ENCODE measurements at regions not wholly inside any gene's neighbourhood (a gene's known extent, or its start where the extent isn't known, plus 50 kb on each side); places are given as distances from the start of the nearest gene placed in this dataset.
"Not testable (repeated sequence)": the region's sequence is repeated elsewhere in the genome, so short reads cannot be mapped to it uniquely, and the experiment has no call there.

DNA sequence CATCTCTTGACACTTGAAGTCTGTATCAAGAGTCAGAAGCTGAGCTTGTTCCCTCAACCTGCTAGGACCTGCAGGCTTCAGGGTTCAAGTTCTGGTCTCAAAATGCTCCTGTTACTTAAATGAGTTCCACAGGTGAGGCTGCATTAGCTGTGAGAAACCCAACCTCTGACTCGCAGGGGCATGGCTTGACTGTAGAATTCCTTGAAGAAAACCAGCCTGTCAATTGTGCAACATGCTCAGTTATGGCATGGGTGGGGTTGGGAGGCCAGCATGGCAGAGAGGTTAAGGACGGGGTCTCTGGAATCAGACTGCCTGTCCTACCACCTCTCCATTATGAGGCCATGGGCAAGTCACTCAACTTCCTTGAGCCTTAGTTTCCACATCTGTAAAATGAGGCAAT, 235.8 kb downstream of the EN1 start:
- no peak for DNase-seq (ENCODE audit: low read depth)

DNA sequence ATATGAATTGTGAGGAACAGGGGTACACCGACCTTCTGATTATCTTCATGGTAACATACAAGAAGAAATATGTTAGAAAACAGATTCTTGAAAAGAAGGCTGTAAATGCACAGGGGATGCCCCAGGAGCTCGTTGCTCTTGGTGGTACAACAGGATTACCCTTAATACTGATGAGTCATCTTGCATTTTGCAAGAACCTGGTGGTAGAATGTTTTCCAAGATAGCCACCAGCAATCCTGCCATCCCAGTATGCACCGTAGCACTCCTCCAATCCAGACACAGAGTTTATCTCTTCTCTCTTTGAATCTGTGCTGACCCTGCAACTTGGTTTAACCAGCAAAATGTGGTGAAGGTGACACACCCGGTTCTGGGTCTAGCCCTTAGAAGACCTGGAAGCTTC, 238.3 kb downstream of the EN1 start:
- DNase-seq (ENCODE audit: low read depth) = no peak

DNA sequence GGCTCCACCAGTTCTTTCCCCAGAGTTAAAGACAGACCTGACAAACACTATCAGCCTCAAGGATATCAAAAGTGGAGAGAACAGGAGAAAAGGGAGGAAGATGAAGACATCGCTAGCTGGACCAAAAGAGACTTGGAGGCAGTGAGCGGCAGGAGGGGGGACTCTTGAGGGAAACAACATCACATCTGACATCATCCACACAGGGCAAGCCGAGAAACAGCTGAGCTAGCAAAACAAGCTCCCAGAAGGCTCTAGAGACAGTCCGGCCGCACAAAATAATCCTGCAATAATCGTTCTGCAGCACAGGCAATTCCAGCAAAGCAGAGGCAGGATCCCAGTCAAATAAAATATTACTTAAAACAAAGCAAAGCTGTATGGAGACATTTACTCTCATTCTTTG, 239.8 kb downstream of the EN1 start:
- DNase-seq (ENCODE audit: low read depth) = no peak

DNA sequence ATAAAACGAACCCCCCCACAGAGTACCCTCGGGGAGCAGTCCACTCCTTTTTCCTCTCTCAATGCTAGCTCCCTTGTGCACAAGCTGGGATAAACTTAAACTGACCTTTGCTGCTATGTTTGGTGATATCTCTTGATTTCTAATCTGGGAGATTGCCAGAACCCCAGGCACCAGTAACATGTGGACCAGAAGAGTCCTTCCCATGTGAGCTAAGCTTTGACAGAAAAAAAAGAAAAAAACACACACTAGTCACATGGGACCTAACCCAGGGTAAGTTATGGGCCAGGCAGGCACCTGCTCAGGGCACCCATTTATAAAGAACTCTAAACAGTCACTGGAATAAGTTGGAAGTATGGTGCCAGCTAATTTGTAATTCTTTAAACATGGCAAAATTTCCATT, 242.6 kb downstream of the EN1 start:
- DNase-seq (ENCODE audit: low read depth) = no peak

DNA sequence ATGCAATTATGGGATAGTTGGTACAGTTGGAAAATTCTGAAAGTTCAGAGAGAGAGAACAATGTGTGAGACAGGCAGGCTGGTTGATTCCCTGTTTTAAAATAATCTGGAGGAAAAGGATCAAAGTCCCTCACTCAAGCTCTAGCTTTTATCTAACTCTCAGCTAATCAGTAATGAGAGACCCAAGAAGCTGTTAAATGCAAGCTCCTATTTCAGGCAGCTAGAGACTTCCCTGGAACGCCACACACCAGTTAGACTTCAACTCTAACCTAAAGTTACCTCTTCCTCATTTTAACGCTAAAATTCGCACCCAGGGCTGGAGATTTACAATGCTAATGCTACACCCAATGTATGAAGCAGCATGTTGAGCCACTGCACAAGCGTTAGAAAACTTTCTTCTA, 243.1 kb downstream of the EN1 start:
- DNase-seq (ENCODE audit: low read depth) = no peak

DNA sequence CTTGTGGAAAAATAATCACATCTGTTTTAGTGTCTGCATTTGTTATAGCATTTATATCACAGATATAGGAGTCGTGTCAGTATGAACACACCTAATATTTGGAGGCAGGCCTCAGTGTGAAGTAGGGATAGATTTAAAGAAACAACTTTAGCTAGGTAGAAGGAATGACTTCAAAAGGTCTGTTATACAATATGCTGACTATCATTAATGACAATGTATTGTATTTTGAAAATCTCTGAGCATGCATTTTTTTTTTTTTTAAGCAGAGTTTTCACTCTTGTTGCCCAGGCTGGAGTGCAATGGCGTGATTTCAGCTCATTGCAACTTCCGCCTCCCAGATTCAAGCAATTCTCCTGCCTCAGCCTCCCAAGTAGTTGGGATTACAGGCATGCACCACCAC, 248.3 kb downstream of the EN1 start:
- no peak for DNase-seq (ENCODE audit: low read depth)

DNA sequence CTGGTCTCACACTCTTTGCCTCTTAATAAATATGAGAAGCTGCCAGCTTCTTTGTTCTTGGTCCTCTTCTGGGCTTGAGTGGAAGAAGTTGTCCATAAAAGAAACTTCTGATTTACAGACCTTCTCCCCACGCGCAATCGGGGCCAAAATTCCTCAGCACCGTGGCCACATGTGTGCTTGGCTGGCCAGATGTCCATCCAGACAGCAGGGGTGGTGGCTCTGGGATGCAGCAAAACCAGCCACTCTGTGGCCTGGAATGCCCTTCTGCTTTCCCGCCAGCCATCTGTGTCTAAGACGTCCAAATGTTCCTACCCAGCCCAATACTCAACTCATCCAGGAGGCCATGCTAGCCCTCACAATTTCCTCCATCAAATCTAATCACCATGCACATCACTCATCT, 250.8 kb downstream of the EN1 start:
- no peak for DNase-seq (ENCODE audit: low read depth)

DNA sequence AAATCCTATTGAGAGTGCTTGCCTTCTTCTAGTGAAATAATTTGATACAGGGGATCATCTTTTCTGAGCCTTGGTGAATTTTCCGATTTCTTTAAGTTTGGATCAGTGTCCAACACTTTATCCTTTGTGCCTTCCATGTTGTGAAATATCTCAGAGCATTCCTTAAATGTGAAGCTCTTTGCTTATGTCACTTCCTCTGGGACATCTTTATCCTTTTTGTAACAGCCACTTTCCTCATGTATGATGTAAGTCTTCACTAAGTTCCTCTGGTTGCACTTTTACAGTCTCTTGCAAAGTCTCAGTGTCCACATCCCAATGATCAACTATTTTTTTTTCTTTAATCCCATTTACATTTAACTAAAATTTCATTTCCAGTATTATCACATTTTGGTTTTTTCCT, 254.2 kb downstream of the EN1 start:
- DNase-seq (ENCODE audit: low read depth) = no peak

DNA sequence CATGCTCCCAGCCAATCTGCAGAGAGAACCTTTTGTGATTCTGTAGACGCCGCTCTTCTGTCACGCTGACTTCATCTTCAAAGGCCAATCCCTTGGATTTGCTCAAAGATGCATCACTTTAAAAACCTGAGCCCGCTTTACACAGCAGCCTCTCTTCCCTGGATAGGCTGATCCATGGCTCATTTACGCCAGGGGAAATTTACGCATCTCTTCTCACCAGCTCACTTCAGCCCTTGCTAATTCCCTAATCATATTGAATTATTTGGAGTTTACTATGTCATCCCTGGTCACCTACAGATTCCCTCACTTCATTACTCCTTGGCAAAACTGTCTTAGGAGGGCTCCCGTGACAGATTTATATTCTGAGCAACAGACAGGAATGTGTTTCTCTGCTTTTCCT, 256.2 kb downstream of the EN1 start:
- DNase-seq (ENCODE audit: low read depth) = no peak

DNA sequence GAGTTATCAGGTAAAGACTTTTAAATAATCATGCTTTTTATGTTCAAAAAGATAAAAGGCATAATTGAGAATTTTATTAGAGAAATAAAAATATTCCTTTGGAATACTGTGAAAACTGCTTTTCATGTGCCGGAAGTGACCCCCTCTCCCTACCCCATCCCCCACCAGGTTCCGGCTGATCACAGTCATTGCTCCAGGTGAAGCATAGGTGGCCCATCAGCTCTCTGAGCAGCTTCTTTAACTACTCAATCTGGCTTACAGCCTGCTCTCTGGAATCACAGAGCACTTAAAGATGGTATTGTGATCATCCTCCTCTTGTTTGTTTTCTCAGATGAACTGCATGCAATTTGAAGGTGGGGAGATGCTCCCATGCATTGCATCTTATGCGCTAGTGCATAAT, 257.7 kb downstream of the EN1 start:
- no peak for DNase-seq (ENCODE audit: low read depth)

DNA sequence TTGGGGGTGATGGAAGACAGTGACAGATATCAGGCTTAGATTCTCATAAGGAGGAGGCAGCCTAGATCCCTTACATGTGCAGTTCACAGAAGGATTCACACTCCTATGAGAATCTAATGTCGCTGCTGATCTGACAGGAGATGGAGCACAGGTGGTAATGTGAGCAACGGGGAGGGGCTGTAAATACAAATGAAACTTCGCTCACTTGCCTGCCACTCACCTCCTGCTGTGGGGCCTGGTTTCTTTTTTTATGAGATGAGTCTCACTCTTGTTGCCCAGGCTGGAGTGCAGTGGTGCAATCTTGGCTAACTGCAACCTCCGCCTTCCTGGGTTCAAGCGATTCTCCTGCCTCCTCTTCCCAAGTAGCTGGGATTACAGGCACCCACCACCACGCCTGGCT, 258.6 kb downstream of the EN1 start:
- no peak for DNase-seq (ENCODE audit: low read depth)

DNA sequence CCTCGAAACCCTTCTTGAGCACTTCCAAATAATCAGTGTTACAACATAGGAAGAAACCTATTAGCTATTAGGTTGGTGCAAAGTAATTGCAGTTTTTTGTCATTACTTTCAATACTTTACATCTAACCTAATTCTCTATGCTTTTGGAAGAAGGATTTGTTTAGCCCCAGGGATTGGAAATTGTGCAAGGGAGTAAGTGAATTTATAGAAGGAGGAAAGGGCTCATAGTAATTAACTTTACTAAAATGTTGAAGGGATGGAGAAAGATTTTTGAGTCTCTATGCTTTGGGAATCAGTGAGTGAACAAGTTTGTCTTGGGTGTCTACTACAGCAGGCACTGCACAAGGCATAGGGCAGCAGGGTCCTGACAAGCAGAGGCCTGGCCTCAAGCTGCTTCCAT, 261.1 kb downstream of the EN1 start:
- DNase-seq (ENCODE audit: low read depth) = no peak

DNA sequence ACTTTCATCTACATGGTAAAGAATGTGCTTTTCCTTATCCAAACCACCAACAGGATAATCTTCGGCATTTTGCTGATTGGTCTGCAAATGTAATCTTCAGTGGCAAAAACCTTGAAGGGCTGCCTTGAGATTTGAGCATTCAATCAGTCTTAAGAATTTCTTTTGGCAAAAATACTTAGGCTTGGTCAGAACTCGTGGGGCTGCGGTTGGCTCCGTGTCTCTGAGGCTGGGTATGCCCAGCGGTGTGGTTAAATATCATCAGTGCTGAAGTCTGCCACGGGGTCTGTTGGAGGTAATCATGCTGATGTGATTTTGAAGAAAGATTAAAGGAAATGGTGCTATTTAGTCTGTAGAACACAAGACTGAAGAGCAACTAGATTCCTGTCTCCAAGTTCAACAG, 262.6 kb downstream of the EN1 start:
- DNase-seq (ENCODE audit: low read depth) = no peak

DNA sequence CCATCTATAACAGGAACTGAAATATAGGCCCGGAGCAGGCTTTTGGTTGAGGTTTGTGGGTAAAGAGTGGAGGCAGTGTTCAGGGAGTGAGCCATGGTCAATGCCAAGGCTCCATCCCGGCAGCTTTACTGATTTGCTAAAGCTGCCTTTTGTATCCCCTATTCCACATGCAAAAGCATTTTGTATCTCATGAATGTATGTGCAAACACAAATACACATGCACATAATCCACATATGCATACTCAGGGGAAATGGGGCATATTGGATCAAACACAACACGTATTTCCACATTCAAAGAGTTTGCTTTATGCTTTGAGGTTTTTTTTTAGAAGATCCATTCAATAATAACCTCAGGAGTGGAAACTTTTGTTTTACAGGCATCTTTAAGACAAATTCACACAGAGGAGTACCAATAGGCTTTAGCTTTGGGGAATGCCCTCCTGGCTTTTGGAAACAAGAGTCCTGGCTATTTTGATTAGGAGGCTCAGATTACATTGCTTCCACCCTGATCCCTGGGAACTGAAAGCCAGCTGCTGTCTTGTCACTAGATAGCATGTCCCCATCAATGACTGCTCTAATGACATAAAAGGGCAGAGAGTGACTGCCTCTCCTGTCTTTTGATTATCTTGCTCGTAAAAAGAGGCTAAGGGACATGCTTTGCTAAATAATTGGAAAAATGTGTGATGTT, 263.2 kb downstream of the EN1 start:
- DNase-seq (ENCODE audit: low read depth) = no peak

DNA sequence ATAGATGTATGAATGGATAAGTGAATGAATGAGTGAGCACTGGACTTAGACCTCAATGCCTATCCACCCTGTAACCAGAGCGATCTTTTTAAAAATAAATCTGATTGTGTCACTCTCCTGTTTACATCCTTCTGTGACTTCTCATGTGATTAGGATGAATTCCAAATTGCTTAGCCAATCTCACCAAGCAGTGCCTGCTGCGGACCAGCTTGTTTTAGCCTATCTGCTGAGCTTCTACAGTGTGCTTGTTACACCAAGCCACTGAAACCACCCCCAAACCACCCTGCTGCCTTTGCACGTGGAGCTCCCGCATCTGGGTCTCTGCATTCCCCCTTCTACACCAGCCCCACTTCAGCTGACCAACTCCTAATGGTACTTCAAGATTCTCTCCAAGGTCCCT, 265.4 kb downstream of the EN1 start:
- no peak for DNase-seq (ENCODE audit: low read depth)

DNA sequence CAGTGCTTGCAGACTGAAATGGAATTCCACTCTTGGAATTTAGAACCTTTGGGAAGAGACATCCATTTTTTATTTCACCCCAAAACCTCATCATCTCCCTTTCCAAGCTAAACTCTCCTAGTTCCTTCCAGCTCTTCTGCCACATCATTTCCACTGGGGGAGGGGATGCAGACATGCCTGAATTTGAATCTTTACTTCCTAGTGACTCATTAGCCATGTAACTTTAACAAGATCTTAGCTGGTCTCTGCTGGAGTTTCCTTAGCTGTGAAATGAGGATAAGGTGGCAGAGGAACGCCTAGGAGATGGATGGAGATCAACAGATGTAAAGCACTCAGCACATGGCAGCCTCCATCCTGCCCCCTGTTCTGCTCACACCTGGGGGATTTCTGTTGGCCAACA, 266.8 kb downstream of the EN1 start:
- DNase-seq (ENCODE audit: low read depth) = no peak

DNA sequence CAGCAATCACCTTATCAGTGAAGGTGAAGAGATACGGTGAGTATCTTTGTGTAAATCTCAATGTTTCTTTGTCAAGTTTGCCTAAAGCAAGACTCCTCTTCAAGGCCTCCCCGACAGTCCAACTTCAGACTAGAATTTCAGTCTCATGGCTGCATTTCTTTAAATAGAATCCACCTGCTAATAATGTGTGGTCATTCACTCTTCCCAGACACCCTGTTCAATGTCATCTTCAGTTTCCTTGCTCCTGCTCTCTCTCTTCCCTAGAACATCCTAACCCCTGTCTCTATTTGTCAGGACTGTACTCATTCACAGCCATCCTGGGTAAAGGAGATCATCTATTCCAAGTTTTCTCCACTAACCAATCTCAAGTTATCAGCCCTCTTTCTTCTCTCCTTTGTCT, 267.3 kb downstream of the EN1 start:
- DNase-seq (ENCODE audit: low read depth) = no peak

DNA sequence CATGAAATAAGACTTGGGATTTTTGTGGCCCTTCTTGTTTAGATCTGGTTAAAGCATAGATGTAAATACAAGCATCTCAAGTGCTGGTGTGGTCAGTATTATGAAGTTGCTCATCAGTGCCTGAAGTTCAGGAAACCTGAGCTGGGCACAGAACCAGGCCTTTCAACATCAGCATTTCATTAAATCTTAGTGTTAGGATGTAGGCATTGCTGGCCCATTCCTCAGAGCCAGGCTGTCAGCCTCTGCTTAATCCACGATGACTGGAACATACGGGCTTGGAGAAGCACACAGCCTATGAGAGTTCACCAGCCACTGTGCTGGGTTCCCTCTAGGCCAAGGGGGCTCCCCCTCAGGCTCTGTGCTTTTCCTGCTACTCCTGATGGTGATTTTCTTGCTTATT, 270.2 kb downstream of the EN1 start:
- no peak for DNase-seq (ENCODE audit: low read depth)

DNA sequence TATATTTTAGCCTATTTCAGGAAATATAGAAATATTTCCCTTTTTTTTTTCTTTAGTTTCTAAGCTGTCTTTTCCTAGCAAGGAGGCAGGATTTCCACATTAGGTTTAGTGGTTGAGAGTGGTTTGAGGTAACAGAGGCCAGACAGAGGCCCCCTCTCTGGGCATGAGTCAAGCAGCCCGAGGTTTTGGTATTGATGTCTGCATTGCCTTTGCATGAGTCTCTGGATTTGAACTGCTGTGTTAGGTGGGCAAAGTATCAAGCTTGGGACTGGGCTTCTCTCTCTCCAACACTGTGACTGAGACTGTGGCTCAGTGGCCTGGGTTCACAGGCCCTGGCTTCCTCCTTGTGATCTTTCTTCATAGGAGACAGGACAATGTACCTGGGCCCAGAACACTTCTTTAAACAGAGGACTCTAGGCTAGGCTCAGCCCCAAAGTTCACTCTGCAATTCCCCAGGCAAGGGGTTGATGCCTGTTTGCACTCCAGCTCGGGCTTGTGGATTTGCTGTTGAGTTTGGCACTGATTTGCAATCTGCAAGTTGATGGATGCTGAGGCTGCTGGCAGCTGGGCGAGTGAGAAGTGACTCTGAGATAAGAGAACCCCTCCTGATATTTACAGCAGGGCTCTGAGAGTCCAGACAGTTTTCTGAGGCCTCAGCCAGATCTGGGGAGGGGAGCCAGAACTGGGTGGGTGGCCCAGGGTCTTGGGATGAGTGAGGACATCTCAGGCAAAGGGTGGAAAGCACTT, 271.2 kb downstream of the EN1 start:
- no peak for DNase-seq (ENCODE audit: low read depth)

DNA sequence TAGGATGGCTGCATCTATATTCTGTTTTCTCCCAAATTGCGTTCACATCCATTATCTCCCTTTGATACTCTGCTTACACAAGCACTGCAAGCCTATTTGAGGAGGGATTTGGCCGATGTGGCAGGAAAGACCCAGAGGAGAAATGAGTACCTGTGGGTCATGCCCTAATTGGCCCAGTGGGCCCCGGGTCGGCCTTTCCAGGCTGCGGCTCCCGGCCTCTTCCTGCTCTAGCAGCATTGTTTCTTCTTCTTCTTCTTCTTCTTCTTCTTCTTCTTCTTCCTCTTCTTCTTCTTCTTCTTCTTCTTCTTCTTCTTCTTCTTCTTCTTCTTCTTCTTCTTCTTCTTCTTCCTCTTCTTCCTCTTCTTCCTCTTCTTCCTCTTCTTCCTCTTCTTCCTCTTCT, 275.1 kb downstream of the EN1 start:
- DNase-seq (ENCODE audit: low read depth) = not testable (repeated sequence)

DNA sequence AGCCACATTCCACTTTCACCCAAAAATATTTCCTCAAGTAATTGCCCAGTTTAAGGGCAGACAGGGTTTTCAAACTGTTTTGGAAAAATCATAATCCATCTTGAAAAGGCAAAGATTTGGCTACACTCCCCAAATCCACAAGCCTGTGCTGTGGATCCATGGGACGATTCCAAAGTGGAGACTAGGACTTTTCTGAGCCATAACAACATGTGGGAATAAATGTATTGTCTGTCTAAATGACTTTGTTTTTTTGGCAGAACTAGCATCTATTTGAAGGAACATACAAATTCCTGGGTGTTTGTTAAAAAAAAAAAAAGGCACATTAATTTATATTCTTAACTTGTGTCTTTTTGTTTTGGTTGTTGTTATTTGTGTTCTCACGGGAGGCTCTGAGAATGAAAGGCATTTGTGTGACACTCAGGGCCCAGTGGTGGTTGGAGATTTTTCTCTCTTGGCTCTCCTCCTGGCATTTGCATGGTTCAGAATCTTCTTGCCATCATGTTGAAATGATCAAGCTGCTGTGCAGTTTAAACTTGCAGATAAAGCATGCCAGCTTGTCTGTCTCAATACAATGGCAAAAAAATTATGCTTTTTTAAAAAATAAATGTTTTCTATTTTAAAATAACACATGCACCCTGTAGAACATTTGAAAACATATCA, 277.4 kb downstream of the EN1 start:
- DNase-seq (ENCODE audit: low read depth) = no peak

DNA sequence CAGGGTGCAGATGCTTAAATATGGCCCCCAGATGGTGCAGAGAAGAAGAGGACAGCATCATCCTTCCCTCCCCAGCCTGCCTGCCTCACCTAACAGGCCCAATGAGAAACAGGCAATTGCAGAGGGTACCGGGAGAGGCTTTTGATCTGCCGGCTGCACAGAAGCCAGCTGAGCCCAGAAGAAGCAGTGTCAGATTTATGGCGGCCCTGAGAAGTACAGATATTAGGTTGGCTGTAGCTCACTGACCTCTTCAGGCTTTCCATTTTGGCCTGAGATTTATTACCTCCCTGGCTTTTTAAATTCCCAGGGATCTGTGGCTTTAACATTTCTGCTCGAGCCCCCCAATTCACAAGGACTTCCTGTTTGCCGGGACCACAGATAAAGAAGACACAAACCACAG, 278.7 kb downstream of the EN1 start:
- DNase-seq (ENCODE audit: low read depth) = no peak

DNA sequence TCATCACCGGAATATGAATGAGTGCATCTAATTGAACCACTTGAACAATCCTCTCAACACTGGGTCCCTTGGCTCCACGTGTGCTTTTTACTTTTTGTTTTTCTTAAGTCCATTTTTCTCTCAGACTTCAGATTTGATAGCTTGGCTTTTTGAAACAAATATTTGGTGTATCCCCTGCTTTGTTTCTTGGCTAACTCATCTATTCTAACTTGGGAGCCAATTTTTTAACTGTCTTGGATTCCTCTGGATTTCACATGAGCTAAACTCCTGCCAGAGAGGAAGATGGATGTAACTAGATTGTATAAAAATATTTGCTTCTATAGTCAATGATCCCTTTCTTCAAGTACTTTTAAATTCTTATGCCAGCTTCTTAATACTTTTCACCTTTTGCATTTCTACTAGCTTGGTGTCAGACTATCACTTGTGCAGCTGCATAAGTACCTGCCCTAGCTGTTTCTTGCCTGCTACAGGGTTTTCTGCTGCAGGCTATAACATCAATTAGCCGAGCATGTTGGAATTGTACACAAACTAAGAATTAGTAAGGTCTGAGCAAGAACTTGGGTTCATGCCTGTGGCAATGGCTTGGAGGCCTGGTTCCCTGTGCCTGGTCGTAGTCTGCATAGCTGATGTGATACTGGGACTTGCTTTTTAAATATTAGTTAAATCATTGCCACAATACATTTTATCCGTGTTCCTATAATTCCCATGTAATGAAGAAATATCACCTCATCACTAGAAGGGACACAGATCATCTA, 281.5 kb downstream of the EN1 start:
- no peak for DNase-seq (ENCODE audit: low read depth)
